Gastrocnemius medialis (tissue), 4 donors: ENCODE measurements at regions not wholly inside any gene's neighbourhood (a gene's known extent, or its start where the extent isn't known, plus 50 kb on each side); places are given as distances from the start of the nearest gene placed in this dataset.

Experiments used
- ATAC-seq, 2 donors: fragments of 150-250 bp; one replicate each; pipeline ENCODE4 v1.9.1; 2016
- DNase-seq, 2 donors: peaks; one replicate each; pipeline ENCODE4 v3.0.0-alpha.2; 2019
- H3K27ac ChIP-seq, 4 donors: fragments of 200-600 bp; sonication (generic); 1 replicate in 1 of 4; 2 replicates in 3 of 4; pipeline ENCODE4 v1.5.1; 2016 to 2018; ENCODE audit warnings: mild to moderate bottlenecking in 2 of 4, moderate library complexity in 1 of 4
- H3K27me3 ChIP-seq, 3 donors: fragments of 200-600 bp; sonication (generic) in 2 of 3; 1 replicate in 1 of 3; 2 replicates in 2 of 3; pipeline versions ENCODE4 v1.5.1 to v1.6.0; 2016 to 2019; ENCODE audit warnings: mild to moderate bottlenecking in 1 of 3, moderate library complexity in 1 of 3
- H3K36me3 ChIP-seq, 2 donors: fragments of 200-600 bp; sonication (generic) in 1 of 2; one replicate each; pipeline ENCODE4 v1.5.1; 2017 to 2018
- H3K4me1 ChIP-seq, 2 donors: fragments of 200-600 bp; sonication (generic) in 1 of 2; one replicate each; pipeline ENCODE4 v1.5.1; 2016 to 2017; ENCODE audit warnings: mild to moderate bottlenecking in 2 of 2
- H3K4me3 ChIP-seq, 4 donors: fragments of 200-600 bp; sonication (generic) in 3 of 4; 1 replicate in 1 of 4; 2 replicates in 3 of 4; pipeline ENCODE4 v1.5.1; 2016 to 2019; ENCODE audit warnings: mild to moderate bottlenecking in 2 of 4
- H3K9me3 ChIP-seq, 3 donors: fragments of 200-600 bp; sonication (generic) in 2 of 3; 1 replicate in 1 of 3; 2 replicates in 2 of 3; pipeline ENCODE4 v1.5.1; 2016 to 2019
- POLR2A ChIP-seq, 2 donors: fragments of 450-650 bp; IDR thresholded peaks; one replicate each; pipeline ENCODE4 v1.6.1; 2017; ENCODE audit warnings: antibody characterized with exemption in 2 of 2, mild to moderate bottlenecking in 2 of 2, moderate library complexity in 2 of 2
- in situ Hi-C, 4 donors: fragments of 200-750 bp; cut with MboI; loops; one replicate each; pipeline versions ENCODE4 v1.15.0 to v1.8.0; 2017; ENCODE audit warnings: low sequenced_read_pairs in 4 of 4
- intact Hi-C: fragments of 100-400 bp; cut with DNase I; formaldehyde crosslinking; loops from one replicate; pipeline ENCODE4 v1.15.1; 2023; ENCODE audit warnings: low total_unique reads
- TF ChIP-seq, protein P1 (sequence below), 5 experiments: fragments of 450-650 bp in 3 of 5; fragments of 200-600 bp in 2 of 5; sonication (generic) in 2 of 5; IDR thresholded peaks in 4 of 5; conservative IDR thresholded peaks in 1 of 5; 1 replicate in 4 of 5; 2 replicates in 1 of 5; pipeline ENCODE4 v1.5.1; 2016 to 2019; ENCODE audit warnings: antibody characterized with exemption in 5 of 5, mild to moderate bottlenecking in 3 of 5, moderate library complexity in 3 of 5

DNA sequence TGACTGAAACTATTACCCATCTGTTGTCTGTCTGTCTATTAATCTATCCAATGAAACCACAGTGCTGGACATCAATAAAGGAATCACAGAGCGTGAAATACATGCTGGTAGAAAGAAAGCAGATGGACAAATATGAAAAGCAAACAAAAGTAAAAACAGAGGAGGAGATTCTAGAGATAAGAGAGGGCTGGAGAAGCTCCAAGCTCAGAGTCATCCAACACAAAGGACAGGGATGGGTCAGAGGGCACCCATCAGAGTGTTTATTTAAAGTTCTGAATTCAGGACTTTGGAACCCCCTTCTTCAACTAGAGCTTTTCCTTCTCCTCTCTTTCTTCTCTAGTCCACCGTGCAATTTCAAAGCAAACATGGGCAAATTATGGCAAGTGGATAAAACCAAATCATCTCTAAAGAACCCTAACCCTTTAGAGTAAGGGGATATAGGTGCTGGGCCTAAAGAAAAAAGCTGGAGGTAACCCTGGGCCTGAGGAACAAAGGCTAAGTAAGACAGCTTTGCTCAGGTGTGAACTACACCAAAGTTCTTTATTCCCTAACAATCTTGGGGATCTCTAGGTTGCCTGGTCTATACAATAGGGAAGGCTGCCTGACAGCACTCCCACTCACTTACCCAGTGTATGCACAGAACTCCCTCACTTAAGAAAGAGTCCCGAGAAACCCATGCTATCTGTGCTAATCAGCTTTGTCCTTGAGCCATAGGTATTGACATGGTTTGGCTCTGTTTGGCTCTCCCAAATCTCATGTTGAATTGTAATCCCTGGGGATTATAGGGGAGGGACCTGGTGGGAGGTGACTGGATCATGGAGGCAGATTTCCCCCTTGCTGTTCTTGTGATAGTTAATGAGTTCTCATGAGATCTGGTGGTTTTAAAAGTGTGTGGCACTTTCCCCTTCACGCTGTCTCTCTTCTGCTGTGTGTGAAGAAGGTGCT, 97.0 kb downstream of the BAMBI start:
- no peaks in the 10 kb centered on the region for H3K9me3 ChIP-seq
- no peaks in the 10 kb centered on the region for H3K27me3 ChIP-seq
- no peak for ATAC-seq
- no peak overlapping the region for H3K4me3 ChIP-seq
- H3K36me3 ChIP-seq, result no peaks in the 10 kb centered on the region
- no peak overlapping the region for H3K27ac ChIP-seq
- H3K4me1 ChIP-seq, result no peaks in the 10 kb centered on the region
- in situ Hi-C loops, result no loop called here
- TF ChIP-seq, protein P1, sequence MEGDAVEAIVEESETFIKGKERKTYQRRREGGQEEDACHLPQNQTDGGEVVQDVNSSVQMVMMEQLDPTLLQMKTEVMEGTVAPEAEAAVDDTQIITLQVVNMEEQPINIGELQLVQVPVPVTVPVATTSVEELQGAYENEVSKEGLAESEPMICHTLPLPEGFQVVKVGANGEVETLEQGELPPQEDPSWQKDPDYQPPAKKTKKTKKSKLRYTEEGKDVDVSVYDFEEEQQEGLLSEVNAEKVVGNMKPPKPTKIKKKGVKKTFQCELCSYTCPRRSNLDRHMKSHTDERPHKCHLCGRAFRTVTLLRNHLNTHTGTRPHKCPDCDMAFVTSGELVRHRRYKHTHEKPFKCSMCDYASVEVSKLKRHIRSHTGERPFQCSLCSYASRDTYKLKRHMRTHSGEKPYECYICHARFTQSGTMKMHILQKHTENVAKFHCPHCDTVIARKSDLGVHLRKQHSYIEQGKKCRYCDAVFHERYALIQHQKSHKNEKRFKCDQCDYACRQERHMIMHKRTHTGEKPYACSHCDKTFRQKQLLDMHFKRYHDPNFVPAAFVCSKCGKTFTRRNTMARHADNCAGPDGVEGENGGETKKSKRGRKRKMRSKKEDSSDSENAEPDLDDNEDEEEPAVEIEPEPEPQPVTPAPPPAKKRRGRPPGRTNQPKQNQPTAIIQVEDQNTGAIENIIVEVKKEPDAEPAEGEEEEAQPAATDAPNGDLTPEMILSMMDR (IDR thresholded peaks at IDR 0.05 in 4 of 5, conservative IDR thresholded peaks at IDR 0.05 in 1 of 5), result no peak
- TF ChIP-seq POLR2A (IDR thresholded peaks at IDR 0.05), result no peak
- intact Hi-C loops, result no loop called here
- no peak for DNase-seq

DNA sequence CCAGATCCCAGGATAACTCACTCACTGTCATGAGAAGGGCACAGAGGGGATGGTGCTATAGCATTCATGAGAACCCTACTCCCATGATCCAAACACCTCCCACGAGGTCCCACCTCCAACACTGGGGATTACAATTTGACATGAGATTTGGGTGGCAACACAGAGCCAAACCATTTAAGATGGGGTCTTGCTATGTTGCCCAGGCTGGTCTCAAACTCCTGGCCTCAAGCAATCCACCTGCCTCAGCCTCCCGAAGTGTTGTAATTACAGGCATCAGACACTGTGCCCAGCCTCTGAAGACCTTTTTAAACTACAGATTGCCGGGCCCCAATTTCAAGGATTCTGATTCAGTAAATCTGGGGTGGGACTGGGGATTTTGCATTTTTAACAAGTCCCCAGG, 98.5 kb downstream of the BAMBI start:
- Histone ChIP-seq H3K27me3 (no peaks in the 10 kb centered on the region), H3K4me1 (no peaks in the 10 kb centered on the region), H3K36me3 (no peaks in the 10 kb centered on the region), H3K9me3 (no peaks in the 10 kb centered on the region), H3K27ac (no peak overlapping the region), H3K4me3 (no peak overlapping the region)
- DNase-seq (no peak), ATAC-seq (no peak)
- TF ChIP-seq POLR2A (IDR thresholded peaks at IDR 0.05), result no peak
- TF ChIP-seq, protein P1 (IDR thresholded peaks at IDR 0.05 in 4 of 5, conservative IDR thresholded peaks at IDR 0.05 in 1 of 5), result no peak
- in situ Hi-C loops, result no loop called here
- intact Hi-C loops, result no loop called here

DNA sequence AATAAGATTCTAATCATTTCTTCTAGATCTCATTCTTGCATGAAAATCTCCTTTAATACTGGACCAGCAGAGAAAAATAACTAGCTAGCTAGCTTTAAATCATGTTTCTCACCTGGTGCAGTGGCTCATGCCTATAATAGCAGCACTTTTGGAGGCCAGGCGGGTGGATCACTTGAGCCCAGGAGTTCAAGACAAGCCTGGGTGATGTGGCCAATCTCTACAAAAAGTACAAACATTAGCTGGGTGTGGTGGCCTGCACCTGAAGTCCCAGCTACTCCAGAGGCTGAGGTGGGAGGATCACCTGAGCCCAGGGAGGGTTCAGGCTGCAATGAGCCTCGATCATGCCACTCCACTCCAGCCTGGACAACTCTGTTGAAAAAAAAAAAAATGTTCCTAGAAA, 99.2 kb downstream of the BAMBI start:
- ATAC-seq, result no peak
- Histone ChIP-seq H3K9me3 (no peaks in the 10 kb centered on the region), H3K27me3 (no peaks in the 10 kb centered on the region), H3K36me3 (no peaks in the 10 kb centered on the region), H3K27ac (no peak overlapping the region), H3K4me3 (no peak overlapping the region), H3K4me1 (no peaks in the 10 kb centered on the region)
- no peak for DNase-seq
- intact Hi-C loops (no loop called here), in situ Hi-C loops (no loop called here)
- TF ChIP-seq, protein P1 (IDR thresholded peaks at IDR 0.05 in 4 of 5, conservative IDR thresholded peaks at IDR 0.05 in 1 of 5), result no peak
- TF ChIP-seq POLR2A (IDR thresholded peaks at IDR 0.05), result no peak

DNA sequence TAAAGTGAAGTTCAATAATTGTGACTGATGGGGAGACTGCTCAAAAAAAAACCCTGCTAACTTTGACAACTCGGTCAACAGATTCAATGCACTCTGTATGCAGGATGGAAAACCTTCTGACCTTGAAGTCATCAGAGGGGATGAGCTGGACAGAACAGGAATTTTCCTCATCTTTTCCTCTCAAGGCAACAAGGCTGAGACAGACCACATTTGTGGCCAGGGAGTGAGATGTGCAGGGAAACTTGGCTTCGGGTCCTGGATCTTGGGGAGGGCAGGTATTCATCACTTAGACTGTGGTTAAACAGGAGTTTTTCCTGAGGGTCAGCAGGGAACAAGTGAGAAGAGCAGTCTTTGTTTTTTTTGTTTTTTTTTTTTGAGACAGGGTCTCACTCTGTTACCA, 100.6 kb downstream of the BAMBI start:
- intact Hi-C loops (no loop called here), in situ Hi-C loops (no loop called here)
- TF ChIP-seq, protein P1 (IDR thresholded peaks at IDR 0.05 in 4 of 5, conservative IDR thresholded peaks at IDR 0.05 in 1 of 5), result no peak
- no peak for TF ChIP-seq POLR2A (IDR thresholded peaks at IDR 0.05)
- ATAC-seq (no peak), DNase-seq (no peak)
- Histone ChIP-seq H3K27ac (no peak overlapping the region), H3K9me3 (no peaks in the 10 kb centered on the region), H3K4me1 (no peaks in the 10 kb centered on the region), H3K36me3 (no peaks in the 10 kb centered on the region), H3K4me3 (no peak overlapping the region), H3K27me3 (no peaks in the 10 kb centered on the region)
